Panc1 (cell line): ENCODE measurements at regions not wholly inside any gene's neighbourhood (a gene's known extent, or its start where the extent isn't known, plus 50 kb on each side); places are given as distances from the start of the nearest gene placed in this dataset.

Experiments
- ATAC-seq: fragments of 200-7000 bp; cut with Tn5 transposase; 2 replicates; pipeline ENCODE4 v1.9.1; 2020; ENCODE audit warnings: mild to moderate bottlenecking, moderate library complexity
- BruUV-seq: library from RNA; stranded (reverse); fragments of 400-500 nt; replicated peaks from 2 replicates; lab custom pipeline; 2021; lab: Mats Ljungman, UMichigan
- CTCF ChIA-PET: fragments of 300-600 bp; sonication (Branson Sonifier 250); formaldehyde crosslinking; loops from one replicate; lab custom pipeline; 2022; ENCODE audit warnings: antibody characterized with exemption; lab: Charles Lee
- POLR2A ChIA-PET: fragments of 300-600 bp; sonication (Branson Sonifier 250); formaldehyde crosslinking; loops from one replicate; lab custom pipeline; 2022; ENCODE audit warnings: antibody characterized with exemption; lab: Charles Lee
- DNase-seq: peaks from one replicate; pipeline ENCODE4 v3.0.0-alpha.2; 2010; ENCODE audit warnings: low read depth, low spot score
- H3K27ac ChIP-seq: 2 replicates; pipeline ENCODE4 v1.5.1; 2011; ENCODE audit warnings: mild to moderate bottlenecking, low read length, inconsistent platforms
- H3K27me3 ChIP-seq: fragments of 200-500 bp; sonication (Bioruptor generic); 2 replicates; pipeline ENCODE4 v1.6.0; 2014; ENCODE audit warnings: low read length, inconsistent platforms; ENCODE audit not compliant: control insufficient read depth, insufficient read depth
- H3K36me3 ChIP-seq: fragments of 200-500 bp; sonication (Bioruptor generic); 2 replicates; pipeline ENCODE4 v1.5.1; 2014; ENCODE audit warnings: inconsistent platforms, mild to moderate bottlenecking, low read length, moderate library complexity; ENCODE audit not compliant: control insufficient read depth, insufficient read depth
- H3K4me1 ChIP-seq: 2 replicates; pipeline ENCODE4 v1.5.1; 2011; ENCODE audit warnings: inconsistent platforms, mild to moderate bottlenecking, low read length, moderate library complexity; ENCODE audit not compliant: control insufficient read depth, insufficient read depth
- H3K4me3 ChIP-seq, 2 experiments: 2 replicates each; pipeline ENCODE4 v1.5.1; 2011 to 2012; ENCODE audit warnings: low read depth in 2 of 2, low read length in 2 of 2, mild to moderate bottlenecking in 2 of 2, inconsistent platforms in 1 of 2, moderate library complexity in 1 of 2
- H3K9me3 ChIP-seq: fragments of 200-500 bp; sonication (Bioruptor generic); 2 replicates; pipeline ENCODE4 v1.5.1; 2014; ENCODE audit warnings: low read depth, mild to moderate bottlenecking, inconsistent platforms, low read length, moderate library complexity; ENCODE audit not compliant: control insufficient read depth, insufficient read depth
- CTCF ChIP-seq: fragments of 450-650 bp; IDR thresholded peaks from 2 replicates; pipeline ENCODE4 v1.5.1; 2017; ENCODE audit warnings: mild to moderate bottlenecking
- POLR2AphosphoS5 ChIP-seq: IDR thresholded peaks from 2 replicates; pipeline ENCODE4 v1.6.1; 2012; ENCODE audit warnings: mild to moderate bottlenecking, low read depth, low read length, moderate library complexity
- REST ChIP-seq, 2 experiments: IDR thresholded peaks; 2 replicates each; pipeline ENCODE4 v1.6.1; 2011 to 2012; ENCODE audit warnings: low read depth in 2 of 2, control low read depth in 1 of 2, low read length in 1 of 2, mild to moderate bottlenecking in 1 of 2, moderate library complexity in 1 of 2; ENCODE audit not compliant: insufficient read depth in 1 of 2
- SIN3A ChIP-seq: IDR thresholded peaks from 2 replicates; pipeline ENCODE4 v1.6.1; 2012; ENCODE audit warnings: low read depth, mild to moderate bottlenecking, low read length, moderate library complexity, borderline replicate concordance; ENCODE audit not compliant: insufficient read depth
- TCF7L2 ChIP-seq: IDR thresholded peaks from 2 replicates; pipeline ENCODE4 v1.6.1; 2011; ENCODE audit warnings: mild to moderate bottlenecking, low read depth, low read length, inconsistent platforms
- in situ Hi-C: cut with HindIII; loops from 2 replicates; pipeline ENCODE4 v1.10.0; 2016; ENCODE audit warnings: low sequenced_read_pairs, low pct_unique_long_range_greater_than_20kb
- intact Hi-C: fragments of 100-400 bp; cut with micrococcal nuclease; formaldehyde crosslinking; loops from one replicate; pipeline ENCODE4 v1.10.0; 2022; ENCODE audit not compliant: unreplicated experiment

- no peak overlapping the region for H3K27ac ChIP-seq
- H3K4me1 ChIP-seq = no peaks in the 10 kb centered on the region
- ChIA-PET POLR2A (interaction anchor here (0.7 kb wide), 1 partner anchor 327 kb away, joined by 3 read pairs; no protein-coding TSS in a partner anchor), CTCF (no interaction called here)
- DNase-seq = no peak
- no peaks in the 10 kb centered on the region for H3K27me3 ChIP-seq
- TF ChIP-seq SIN3A = no peak
- no peak for TF ChIP-seq TCF7L2
- TF ChIP-seq POLR2AphosphoS5 = no peak
- peak; percentile 67 for TF ChIP-seq CTCF
- no peak for TF ChIP-seq REST (IDR thresholded peaks at IDR 0.05; ENCODE audit: insufficient read depth in 1 of 2, low read depth in 2 of 2, low read length in 1 of 2)
- H3K9me3 ChIP-seq = no peaks in the 10 kb centered on the region
- peak overlapping the region in 1 of 2 experiments; percentile 15; a peak in 1 of 4 replicates for H3K4me3 ChIP-seq
- no TSS peak for BruUV-seq
- in situ Hi-C loops (no loop called here), intact Hi-C loops (no loop called here)
- H3K36me3 ChIP-seq = no peaks in the 10 kb centered on the region
- peak; percentile 74; the same call in 1 of the 2 replicates for ATAC-seq
These were observed 105.7 kb upstream of the GAREM1 start for GRCh38 chr18:32576296-32576916.

GRCh38 chr18:32566960-32567359 is 96.3 kb upstream of the GAREM1 start:
- CTCF ChIA-PET = no interaction called here
- Histone ChIP-seq H3K36me3 (no peaks in the 10 kb centered on the region), H3K27me3 (no peaks in the 10 kb centered on the region), H3K9me3 (no peaks in the 10 kb centered on the region), H3K4me3 (no peak overlapping the region), H3K27ac (no peak overlapping the region), H3K4me1 (no peaks in the 10 kb centered on the region)
- BruUV-seq = no TSS peak
- intact Hi-C loops (no loop called here), in situ Hi-C loops (no loop called here)
- TF ChIP-seq REST (IDR thresholded peaks at IDR 0.05; ENCODE audit: insufficient read depth in 1 of 2, low read depth in 2 of 2, low read length in 1 of 2) = no peak
- TF ChIP-seq POLR2AphosphoS5 = no peak
- no peak for TF ChIP-seq SIN3A
- TF ChIP-seq TCF7L2 = no peak
- TF ChIP-seq CTCF = no peak
- ATAC-seq (no peak), DNase-seq (no peak)
- POLR2A ChIA-PET = no interaction called here
